ENCODE measurements at regions not wholly inside any gene's neighbourhood (a gene's known extent, or its start where the extent isn't known, plus 50 kb on each side); places are given as distances from the start of the nearest gene placed in this dataset.
"Not testable (repeated sequence)": the region's sequence is repeated elsewhere in the genome, so short reads cannot be mapped to it uniquely, and the experiment has no call there.

GRCh38 chr14:88929656-88930436 lies 105.4 kb downstream of the TTC8 start:
- no peak for DNase-seq

GRCh38 chr14:88931321-88932110 lies 107.1 kb downstream of the TTC8 start:
- DNase-seq = no peak

GRCh38 chr14:88933191-88933590 lies 108.7 kb downstream of the TTC8 start:
- DNase-seq = no peak

- no peak for DNase-seq
Measured at GRCh38 chr14:88934351-88934806, 109.9 kb downstream of the TTC8 start.

- no peak for DNase-seq
Measured at GRCh38 chr14:88935083-88935482, 110.6 kb downstream of the TTC8 start.

- DNase-seq = no peak
Measured at GRCh38 chr14:88937706-88938105, 113.3 kb downstream of the TTC8 start.

- no peak for DNase-seq
Measured at GRCh38 chr14:88940671-88941070, 116.2 kb downstream of the TTC8 start.

- no peak for DNase-seq
Measured at GRCh38 chr14:88941414-88941813, 117.0 kb downstream of the TTC8 start.

GRCh38 chr14:88947646-88948598 lies 123.5 kb downstream of the TTC8 start:
- DNase-seq = no peak

GRCh38 chr14:88950069-88950468 lies 125.6 kb downstream of the TTC8 start:
- DNase-seq = no peak

- DNase-seq = no peak
Measured at GRCh38 chr14:88951370-88951769, 126.9 kb downstream of the TTC8 start.

GRCh38 chr14:88952901-88953300 lies 128.4 kb downstream of the TTC8 start:
- no peak for DNase-seq

GRCh38 chr14:88955455-88955854 lies 131.0 kb downstream of the TTC8 start:
- DNase-seq = no peak

GRCh38 chr14:88960496-88960895 lies 136.0 kb downstream of the TTC8 start:
- DNase-seq = no peak

- DNase-seq = peak; percentile 77
Measured at GRCh38 chr14:88961214-88961613, 136.8 kb downstream of the TTC8 start.

GRCh38 chr14:88962356-88962755 lies 137.9 kb downstream of the TTC8 start:
- DNase-seq = no peak

- no peak for DNase-seq
Measured at GRCh38 chr14:88967299-88967698, 142.8 kb downstream of the TTC8 start.

GRCh38 chr14:88975043-88975830 lies 150.8 kb downstream of the TTC8 start:
- no peak for DNase-seq

- no peak for DNase-seq
Measured at GRCh38 chr14:88975926-88976325, 151.5 kb downstream of the TTC8 start.

GRCh38 chr14:88980907-88981306 lies 156.5 kb downstream of the TTC8 start:
- not testable (repeated sequence) for DNase-seq

- no peak for DNase-seq
Measured at GRCh38 chr14:88981948-88982347, 157.5 kb downstream of the TTC8 start.

GRCh38 chr14:88983755-88984154 lies 159.3 kb downstream of the TTC8 start:
- no peak for DNase-seq

All from SHP77 treated with DMSO at 0.1 percent for 48 hours (cell line).